ENCODE measurements at regions not wholly inside any gene's neighbourhood (a gene's known extent, or its start where the extent isn't known, plus 50 kb on each side); places are given as distances from the start of the nearest gene placed in this dataset.
"Not testable (repeated sequence)": the region's sequence is repeated elsewhere in the genome, so short reads cannot be mapped to it uniquely, and the experiment has no call there.

DNA sequence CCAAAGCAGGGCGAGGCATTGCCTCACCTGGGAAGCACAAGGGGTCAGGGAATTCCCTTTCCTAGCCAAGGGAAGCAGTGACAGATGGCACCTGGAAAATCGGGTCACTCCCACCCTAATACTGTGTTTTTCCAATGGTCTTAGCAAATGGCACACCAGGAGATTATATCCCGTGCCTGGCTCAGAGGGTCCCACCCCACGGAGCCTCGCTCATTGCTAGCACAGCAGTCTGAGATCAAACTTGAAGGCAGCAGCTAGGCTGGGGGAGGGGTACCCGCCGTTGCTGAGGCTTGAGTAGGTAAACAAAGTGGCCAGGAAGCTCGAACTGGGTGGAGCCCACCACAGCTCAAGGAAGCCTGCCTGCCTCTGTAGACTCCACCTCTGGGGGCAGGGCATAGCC, 664.6 kb downstream of the NUP35 start:
- not testable (repeated sequence) for H3K36me3 ChIP-seq (ENCODE audit: control insufficient read depth in 5 of 5, insufficient read depth in 5 of 5, low read length in 5 of 5); H3K27me3 ChIP-seq (ENCODE audit: control insufficient read depth in 5 of 5, insufficient read depth in 4 of 5, low read length in 5 of 5); H3K27ac ChIP-seq (ENCODE audit: low read depth, low read length); H3K4me3 ChIP-seq (ENCODE audit: low read depth in 1 of 5, low read length in 5 of 5); H3K4me1 ChIP-seq (ENCODE audit: control insufficient read depth in 5 of 5, insufficient read depth in 5 of 5, low read length in 5 of 5); H3K9ac ChIP-seq (ENCODE audit: low read length in 5 of 5); H3K9me3 ChIP-seq (ENCODE audit: control insufficient read depth in 5 of 5, low read length in 5 of 5)

DNA sequence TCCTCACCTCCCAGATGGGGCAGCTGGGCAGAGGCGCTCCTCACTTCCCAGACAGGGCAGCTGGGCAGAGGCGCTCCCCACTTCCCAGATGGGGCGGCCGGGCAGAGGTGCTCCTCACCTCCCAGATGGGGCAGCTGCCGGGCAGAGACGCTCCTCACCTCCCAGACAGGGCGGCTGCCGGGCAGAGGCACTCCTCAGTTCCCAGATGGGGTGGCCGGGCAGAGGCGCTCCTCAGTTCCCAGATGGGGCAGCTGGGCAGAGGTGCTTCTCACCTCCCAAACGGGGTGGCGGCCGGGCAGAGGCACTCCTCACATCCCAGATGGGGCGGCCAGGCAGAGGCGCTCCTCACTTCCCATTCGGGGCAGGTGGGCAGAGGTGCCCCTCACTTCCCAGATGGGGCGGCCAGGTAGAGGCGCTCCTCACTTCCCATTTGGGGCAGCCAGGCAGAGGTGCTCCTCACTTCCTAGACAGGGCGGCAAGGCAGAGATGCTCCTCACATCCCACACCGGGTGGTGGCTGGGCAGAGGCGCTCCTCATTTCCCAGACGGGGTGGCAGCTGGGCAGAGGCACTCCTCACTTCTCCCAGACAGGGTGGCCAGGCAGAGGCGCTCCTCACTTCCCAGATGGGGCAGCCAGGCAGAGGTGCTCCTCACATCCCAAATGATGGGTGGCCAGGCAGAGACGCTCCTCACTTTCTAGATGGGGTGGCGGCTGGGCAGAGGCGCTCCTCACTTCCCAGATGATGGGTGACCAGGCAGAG, 668.1 kb downstream of the NUP35 start:
- H3K27me3 ChIP-seq (ENCODE audit: control insufficient read depth in 5 of 5, insufficient read depth in 4 of 5, low read length in 5 of 5); H3K9ac ChIP-seq (ENCODE audit: low read length in 5 of 5); H3K36me3 ChIP-seq (ENCODE audit: control insufficient read depth in 5 of 5, insufficient read depth in 5 of 5, low read length in 5 of 5); H3K27ac ChIP-seq (ENCODE audit: low read depth, low read length); H3K9me3 ChIP-seq (ENCODE audit: control insufficient read depth in 5 of 5, low read length in 5 of 5); H3K4me1 ChIP-seq (ENCODE audit: control insufficient read depth in 5 of 5, insufficient read depth in 5 of 5, low read length in 5 of 5); H3K4me3 ChIP-seq (ENCODE audit: low read depth in 1 of 5, low read length in 5 of 5): not testable (repeated sequence)

DNA sequence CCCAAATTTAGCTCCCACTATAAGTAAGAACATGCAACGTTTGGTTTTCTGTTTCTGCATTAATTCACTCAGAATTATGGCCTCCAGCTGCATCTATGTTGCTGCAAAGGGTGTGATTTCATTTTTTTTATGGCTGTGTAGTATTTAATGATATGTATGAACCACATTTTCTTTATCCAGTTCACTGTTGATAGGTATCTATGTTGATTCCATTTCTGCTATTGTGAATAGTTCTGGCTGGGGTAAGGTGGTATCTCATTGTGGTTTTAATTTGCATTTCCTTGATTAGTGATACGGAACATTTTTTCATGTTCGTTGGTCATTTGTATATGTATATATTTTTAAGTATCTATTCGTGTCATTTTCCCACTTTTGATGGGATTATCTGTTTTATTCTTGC, 674.3 kb downstream of the NUP35 start:
- Histone ChIP-seq H3K9ac (ENCODE audit: low read length in 5 of 5) (no peak overlapping the region), H3K9me3 (ENCODE audit: control insufficient read depth in 5 of 5, low read length in 5 of 5) (peaks cover 0 to 4% (median 3%) of the 10 kb centered on the region in 5 donors)

DNA sequence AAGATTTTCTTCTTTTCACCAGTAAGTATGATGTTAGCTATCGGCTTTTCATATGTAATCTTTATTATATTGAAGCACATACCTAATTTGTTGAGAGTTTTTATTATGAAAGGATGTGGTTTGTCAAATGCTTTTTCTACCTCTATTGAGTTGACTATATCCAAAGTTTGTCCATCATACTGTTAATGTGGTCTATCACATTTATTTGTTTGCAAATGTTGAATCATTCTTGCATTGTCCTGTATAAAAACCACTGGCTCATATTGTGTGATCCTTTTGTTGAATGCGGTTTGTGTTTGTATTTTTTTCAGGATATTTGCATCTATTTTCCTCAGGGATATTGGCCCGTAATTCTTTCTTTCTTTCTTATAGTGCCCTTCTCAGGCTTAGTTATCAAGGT, 675.5 kb downstream of the NUP35 start:
- Histone ChIP-seq H3K4me3 (ENCODE audit: low read depth in 1 of 5, low read length in 5 of 5) (no peak overlapping the region), H3K4me1 (ENCODE audit: control insufficient read depth in 5 of 5, insufficient read depth in 5 of 5, low read length in 5 of 5) (no peaks in the 10 kb centered on the region), H3K27me3 (ENCODE audit: control insufficient read depth in 5 of 5, insufficient read depth in 4 of 5, low read length in 5 of 5) (no peaks in the 10 kb centered on the region), H3K9ac (ENCODE audit: low read length in 5 of 5) (no peak overlapping the region), H3K9me3 (ENCODE audit: control insufficient read depth in 5 of 5, low read length in 5 of 5) (peaks cover 0 to 11% (median 6%) of the 10 kb centered on the region in 5 donors), H3K27ac (ENCODE audit: low read depth, low read length) (no peak overlapping the region), H3K36me3 (ENCODE audit: control insufficient read depth in 5 of 5, insufficient read depth in 5 of 5, low read length in 5 of 5) (no peaks in the 10 kb centered on the region)

More for the DNA sequence above, 674.3 kb downstream of the NUP35 start:
- Histone ChIP-seq H3K27ac (ENCODE audit: low read depth, low read length) (no peak overlapping the region), H3K27me3 (ENCODE audit: control insufficient read depth in 5 of 5, insufficient read depth in 4 of 5, low read length in 5 of 5) (no peaks in the 10 kb centered on the region), H3K4me1 (ENCODE audit: control insufficient read depth in 5 of 5, insufficient read depth in 5 of 5, low read length in 5 of 5) (no peaks in the 10 kb centered on the region), H3K36me3 (ENCODE audit: control insufficient read depth in 5 of 5, insufficient read depth in 5 of 5, low read length in 5 of 5) (no peaks in the 10 kb centered on the region), H3K4me3 (ENCODE audit: low read depth in 1 of 5, low read length in 5 of 5) (no peak overlapping the region)

DNA sequence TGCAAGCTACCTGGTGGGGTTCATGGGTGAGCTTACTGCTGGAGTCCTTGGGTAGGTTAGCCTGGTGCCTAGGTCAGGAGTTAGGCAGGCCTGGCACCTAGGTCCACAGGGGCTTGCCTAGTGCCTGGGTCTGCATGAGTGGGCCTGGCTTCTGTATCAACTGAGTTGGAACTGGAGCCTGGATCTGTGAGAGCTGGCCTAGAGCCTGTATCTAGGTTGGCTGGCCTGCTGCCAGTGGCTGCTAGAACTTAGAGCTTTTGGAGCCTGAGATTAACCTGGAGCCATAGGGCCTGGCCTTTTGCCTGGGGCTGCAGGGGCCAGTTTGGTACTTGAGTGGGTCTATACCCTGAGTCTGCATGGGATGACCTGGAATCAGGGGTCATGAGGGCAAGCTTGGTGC, 679.4 kb downstream of the NUP35 start:
- H3K27ac ChIP-seq (ENCODE audit: low read depth, low read length): no peak overlapping the region
- H3K9me3 ChIP-seq (ENCODE audit: control insufficient read depth in 5 of 5, low read length in 5 of 5): peaks cover 0 to 11% (median 4%) of the 10 kb centered on the region in 5 donors
- no peak overlapping the region for H3K4me3 ChIP-seq (ENCODE audit: low read depth in 1 of 5, low read length in 5 of 5)
- no peak overlapping the region for H3K9ac ChIP-seq (ENCODE audit: low read length in 5 of 5)
- H3K36me3 ChIP-seq (ENCODE audit: control insufficient read depth in 5 of 5, insufficient read depth in 5 of 5, low read length in 5 of 5): no peaks in the 10 kb centered on the region
- H3K27me3 ChIP-seq (ENCODE audit: control insufficient read depth in 5 of 5, insufficient read depth in 4 of 5, low read length in 5 of 5): no peaks in the 10 kb centered on the region
- H3K4me1 ChIP-seq (ENCODE audit: control insufficient read depth in 5 of 5, insufficient read depth in 5 of 5, low read length in 5 of 5): no peaks in the 10 kb centered on the region

DNA sequence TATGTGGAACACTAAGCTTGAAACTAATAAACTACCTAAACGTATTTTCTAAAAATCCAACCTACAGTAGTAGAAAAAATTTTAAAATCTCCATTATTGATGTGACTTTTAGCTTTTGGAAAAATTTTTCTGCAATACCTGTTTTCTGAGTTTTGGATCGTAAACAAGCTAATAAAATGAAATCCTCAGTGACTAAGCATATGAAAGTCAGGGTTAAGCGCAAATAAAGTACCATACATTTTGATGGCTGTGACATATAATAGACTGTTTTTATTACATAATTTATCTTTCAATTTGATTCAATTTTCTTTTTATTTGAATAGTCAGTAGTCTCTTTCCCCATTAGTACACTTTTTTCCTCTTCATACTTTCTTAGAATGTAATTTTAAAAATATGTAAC, 683.6 kb downstream of the NUP35 start:
- H3K9ac ChIP-seq (ENCODE audit: low read length in 5 of 5): no peak overlapping the region
- H3K27ac ChIP-seq (ENCODE audit: low read depth, low read length): no peak overlapping the region
- H3K4me1 ChIP-seq (ENCODE audit: control insufficient read depth in 5 of 5, insufficient read depth in 5 of 5, low read length in 5 of 5): no peaks in the 10 kb centered on the region
- no peak overlapping the region for H3K4me3 ChIP-seq (ENCODE audit: low read depth in 1 of 5, low read length in 5 of 5)
- H3K9me3 ChIP-seq (ENCODE audit: control insufficient read depth in 5 of 5, low read length in 5 of 5): peaks cover 0 to 11% (median 3%) of the 10 kb centered on the region in 5 donors
- no peaks in the 10 kb centered on the region for H3K36me3 ChIP-seq (ENCODE audit: control insufficient read depth in 5 of 5, insufficient read depth in 5 of 5, low read length in 5 of 5)
- no peaks in the 10 kb centered on the region for H3K27me3 ChIP-seq (ENCODE audit: control insufficient read depth in 5 of 5, insufficient read depth in 4 of 5, low read length in 5 of 5)

DNA sequence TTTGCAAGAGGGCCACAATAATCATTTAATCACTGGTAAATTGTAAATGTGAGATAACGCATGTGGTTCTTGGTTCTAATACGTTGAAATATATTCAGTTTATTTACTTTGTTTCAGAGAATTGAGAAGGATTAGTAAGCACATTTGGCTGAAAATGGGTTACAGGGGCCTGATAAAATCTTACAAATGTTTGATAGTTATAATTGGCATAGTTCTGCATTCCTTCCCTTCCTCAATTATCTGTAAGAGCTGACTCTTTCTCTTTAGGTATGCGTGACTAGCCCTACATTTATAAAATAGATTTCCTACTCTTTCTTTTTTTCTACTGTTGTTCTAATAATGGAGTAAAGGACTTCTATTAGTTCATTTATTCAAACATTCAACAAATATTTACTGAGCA, 685.2 kb downstream of the NUP35 start:
- no peaks in the 10 kb centered on the region for H3K36me3 ChIP-seq (ENCODE audit: control insufficient read depth in 5 of 5, insufficient read depth in 5 of 5, low read length in 5 of 5)
- H3K9me3 ChIP-seq (ENCODE audit: control insufficient read depth in 5 of 5, low read length in 5 of 5): no peaks in the 10 kb centered on the region
- no peak overlapping the region for H3K27ac ChIP-seq (ENCODE audit: low read depth, low read length)
- no peak overlapping the region for H3K9ac ChIP-seq (ENCODE audit: low read length in 5 of 5)
- no peak overlapping the region for H3K4me3 ChIP-seq (ENCODE audit: low read depth in 1 of 5, low read length in 5 of 5)
- no peaks in the 10 kb centered on the region for H3K27me3 ChIP-seq (ENCODE audit: control insufficient read depth in 5 of 5, insufficient read depth in 4 of 5, low read length in 5 of 5)
- H3K4me1 ChIP-seq (ENCODE audit: control insufficient read depth in 5 of 5, insufficient read depth in 5 of 5, low read length in 5 of 5): no peaks in the 10 kb centered on the region

DNA sequence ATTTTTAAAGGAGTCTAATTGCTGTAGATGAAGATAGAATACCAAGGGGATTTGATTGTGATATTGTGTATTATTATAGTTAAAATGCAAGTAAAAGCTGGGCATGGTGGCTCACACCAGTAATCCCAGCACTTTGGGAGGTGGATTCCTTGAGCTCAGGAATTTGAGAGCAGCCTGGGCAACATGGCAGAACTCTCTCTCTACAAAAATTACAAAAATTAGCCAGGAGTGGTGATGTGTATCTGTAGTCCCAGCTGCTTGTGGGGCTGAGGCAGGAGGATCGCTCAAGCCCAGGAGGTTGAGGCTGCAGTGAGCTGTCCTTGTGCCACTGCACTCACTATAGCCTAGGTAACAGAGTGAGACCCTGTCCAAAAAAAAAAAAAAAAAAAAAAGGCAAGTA, 687.0 kb downstream of the NUP35 start:
- H3K27ac ChIP-seq (ENCODE audit: low read depth, low read length): no peak overlapping the region

DNA sequence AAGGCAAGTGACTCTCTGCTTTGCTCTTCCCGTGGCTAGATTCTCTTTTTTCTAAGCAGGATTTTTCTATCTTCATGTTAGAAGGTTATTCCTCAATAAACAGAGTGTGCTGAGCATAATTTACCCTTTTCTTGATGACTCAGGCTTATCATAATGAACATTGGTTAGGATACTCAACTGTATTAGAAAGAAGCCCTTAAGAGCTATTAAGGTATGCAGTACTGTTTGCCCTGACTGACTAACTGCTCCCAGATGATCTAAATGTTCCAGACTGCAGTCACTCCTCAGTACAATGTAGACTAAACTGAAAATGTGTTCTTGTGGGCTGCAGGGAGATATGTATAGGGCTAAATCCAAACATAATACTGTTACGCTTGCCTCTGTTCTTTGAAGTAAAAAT, 687.8 kb downstream of the NUP35 start:
- H3K9ac ChIP-seq (ENCODE audit: low read length in 5 of 5): no peak overlapping the region
- no peak overlapping the region for H3K27ac ChIP-seq (ENCODE audit: low read depth, low read length)
- no peaks in the 10 kb centered on the region for H3K4me1 ChIP-seq (ENCODE audit: control insufficient read depth in 5 of 5, insufficient read depth in 5 of 5, low read length in 5 of 5)
- no peaks in the 10 kb centered on the region for H3K27me3 ChIP-seq (ENCODE audit: control insufficient read depth in 5 of 5, insufficient read depth in 4 of 5, low read length in 5 of 5)
- H3K4me3 ChIP-seq (ENCODE audit: low read depth in 1 of 5, low read length in 5 of 5): no peak overlapping the region
- peaks cover 0 to 3% (median 0%) of the 10 kb centered on the region in 5 donors for H3K9me3 ChIP-seq (ENCODE audit: control insufficient read depth in 5 of 5, low read length in 5 of 5)
- no peaks in the 10 kb centered on the region for H3K36me3 ChIP-seq (ENCODE audit: control insufficient read depth in 5 of 5, insufficient read depth in 5 of 5, low read length in 5 of 5)

More for the DNA sequence above, 687.0 kb downstream of the NUP35 start:
- Histone ChIP-seq H3K27me3 (ENCODE audit: control insufficient read depth in 5 of 5, insufficient read depth in 4 of 5, low read length in 5 of 5) (no peaks in the 10 kb centered on the region), H3K4me1 (ENCODE audit: control insufficient read depth in 5 of 5, insufficient read depth in 5 of 5, low read length in 5 of 5) (no peaks in the 10 kb centered on the region), H3K36me3 (ENCODE audit: control insufficient read depth in 5 of 5, insufficient read depth in 5 of 5, low read length in 5 of 5) (no peaks in the 10 kb centered on the region), H3K9me3 (ENCODE audit: control insufficient read depth in 5 of 5, low read length in 5 of 5) (no peaks in the 10 kb centered on the region), H3K4me3 (ENCODE audit: low read depth in 1 of 5, low read length in 5 of 5) (no peak overlapping the region), H3K9ac (ENCODE audit: low read length in 5 of 5) (no peak overlapping the region)

DNA sequence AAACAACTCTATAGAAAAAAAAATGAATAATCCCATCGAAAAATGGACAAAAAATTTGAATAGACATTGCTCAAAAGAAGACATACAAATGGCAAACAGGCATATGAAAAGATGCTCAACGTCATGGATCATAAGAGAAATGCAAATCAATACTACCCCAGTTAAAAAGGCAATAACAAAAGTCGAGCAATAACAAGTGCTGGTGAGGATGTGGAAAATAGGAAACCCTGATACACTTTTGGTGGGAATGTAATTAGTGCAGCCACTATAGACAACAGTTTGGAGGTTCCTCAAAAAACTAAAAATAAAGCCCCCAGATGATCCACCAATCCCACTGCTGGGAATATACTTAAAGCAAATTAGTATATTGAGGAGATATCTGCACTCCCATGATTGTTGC, 701.5 kb downstream of the NUP35 start:
- no peak overlapping the region for H3K9ac ChIP-seq (ENCODE audit: low read length in 5 of 5)
- peaks cover 2 to 16% (median 14%) of the 10 kb centered on the region in 5 donors for H3K9me3 ChIP-seq (ENCODE audit: control insufficient read depth in 5 of 5, low read length in 5 of 5)
- H3K4me1 ChIP-seq (ENCODE audit: control insufficient read depth in 5 of 5, insufficient read depth in 5 of 5, low read length in 5 of 5): no peaks in the 10 kb centered on the region
- H3K36me3 ChIP-seq (ENCODE audit: control insufficient read depth in 5 of 5, insufficient read depth in 5 of 5, low read length in 5 of 5): no peaks in the 10 kb centered on the region
- no peak overlapping the region for H3K27ac ChIP-seq (ENCODE audit: low read depth, low read length)
- peak overlapping the region in 1 of 5 donors; percentile 1 for H3K4me3 ChIP-seq (ENCODE audit: low read depth in 1 of 5, low read length in 5 of 5)
- no peaks in the 10 kb centered on the region for H3K27me3 ChIP-seq (ENCODE audit: control insufficient read depth in 5 of 5, insufficient read depth in 4 of 5, low read length in 5 of 5)
